ENCODE measurements at regions not wholly inside any gene's neighbourhood (a gene's known extent, or its start where the extent isn't known, plus 50 kb on each side); places are given as distances from the start of the nearest gene placed in this dataset.

- TF ChIP-seq, protein P1, sequence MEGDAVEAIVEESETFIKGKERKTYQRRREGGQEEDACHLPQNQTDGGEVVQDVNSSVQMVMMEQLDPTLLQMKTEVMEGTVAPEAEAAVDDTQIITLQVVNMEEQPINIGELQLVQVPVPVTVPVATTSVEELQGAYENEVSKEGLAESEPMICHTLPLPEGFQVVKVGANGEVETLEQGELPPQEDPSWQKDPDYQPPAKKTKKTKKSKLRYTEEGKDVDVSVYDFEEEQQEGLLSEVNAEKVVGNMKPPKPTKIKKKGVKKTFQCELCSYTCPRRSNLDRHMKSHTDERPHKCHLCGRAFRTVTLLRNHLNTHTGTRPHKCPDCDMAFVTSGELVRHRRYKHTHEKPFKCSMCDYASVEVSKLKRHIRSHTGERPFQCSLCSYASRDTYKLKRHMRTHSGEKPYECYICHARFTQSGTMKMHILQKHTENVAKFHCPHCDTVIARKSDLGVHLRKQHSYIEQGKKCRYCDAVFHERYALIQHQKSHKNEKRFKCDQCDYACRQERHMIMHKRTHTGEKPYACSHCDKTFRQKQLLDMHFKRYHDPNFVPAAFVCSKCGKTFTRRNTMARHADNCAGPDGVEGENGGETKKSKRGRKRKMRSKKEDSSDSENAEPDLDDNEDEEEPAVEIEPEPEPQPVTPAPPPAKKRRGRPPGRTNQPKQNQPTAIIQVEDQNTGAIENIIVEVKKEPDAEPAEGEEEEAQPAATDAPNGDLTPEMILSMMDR (optimal IDR thresholded peaks at IDR 0.05 in 1 of 3, IDR thresholded peaks at IDR 0.05 in 1 of 3, conservative IDR thresholded peaks at IDR 0.05 in 1 of 3; ENCODE audit: extremely low read depth in 1 of 3, insufficient read depth in 2 of 3, low read length in 3 of 3), result no peak
- TF ChIP-seq EZH2 (IDR thresholded peaks at IDR 0.05; ENCODE audit: low read length), result no peak
Measured at GRCh38 chr2:55743583-55743982, 49.9 kb upstream of the PNPT1 start.
